CD14-positive monocyte (primary cell): ENCODE measurements at regions not wholly inside any gene's neighbourhood (a gene's known extent, or its start where the extent isn't known, plus 50 kb on each side); places are given as distances from the start of the nearest gene placed in this dataset.

Experiments
- DNase-seq, 3 donors: peaks; one replicate each; pipeline ENCODE4 v3.0.0-alpha.2; 2011 to 2022
- H2AFZ ChIP-seq: 2 replicates; pipeline ENCODE4 v1.6.0; 2012; ENCODE audit warnings: mild to moderate bottlenecking, low read depth, low read length, inconsistent platforms; ENCODE audit not compliant: insufficient read depth, poor library complexity, severe bottlenecking
- H3K27ac ChIP-seq, 2 donors: 1 replicate in 1 of 2; 2 replicates in 1 of 2; pipeline ENCODE4 v1.5.1; 2012 to 2013; ENCODE audit warnings: low read length in 2 of 2, control low read depth in 1 of 2, inconsistent platforms in 1 of 2, low read depth in 1 of 2, mild to moderate bottlenecking in 1 of 2
- H3K27me3 ChIP-seq, 2 donors: one replicate each; pipeline versions ENCODE4 v1.6.0 to v1.6.1; 2011 to 2013; ENCODE audit warnings: low read length in 2 of 2; ENCODE audit not compliant: control insufficient read depth in 2 of 2, insufficient read depth in 2 of 2
- H3K36me3 ChIP-seq, 2 donors: replicated peaks in 1 of 2; 1 replicate in 1 of 2; 2 replicates in 1 of 2; pipeline versions ENCODE4 v1.5.1 to v1.6.1; 2012 to 2013; ENCODE audit warnings: low read length in 2 of 2, control low read depth in 1 of 2, inconsistent platforms in 1 of 2, mild to moderate bottlenecking in 1 of 2; ENCODE audit not compliant: insufficient read depth in 2 of 2, control insufficient read depth in 1 of 2
- H3K4me1 ChIP-seq, 2 donors: 1 replicate in 1 of 2; 2 replicates in 1 of 2; pipeline versions ENCODE4 v1.5.1 to v1.6.1; 2012 to 2013; ENCODE audit warnings: low read length in 2 of 2, control low read depth in 1 of 2, inconsistent platforms in 1 of 2, mild to moderate bottlenecking in 1 of 2, moderate library complexity in 1 of 2; ENCODE audit not compliant: insufficient read depth in 2 of 2, control insufficient read depth in 1 of 2
- H3K4me2 ChIP-seq: replicated peaks from 2 replicates; pipeline ENCODE3; 2012; ENCODE audit warnings: low read length, moderate library complexity, mild to moderate bottlenecking; ENCODE audit not compliant: poor library complexity, severe bottlenecking; ENCODE audit errors: extremely low read depth
- H3K4me3 ChIP-seq, 3 experiments: fragments of 200-600 bp in 1 of 3; sonication (generic) in 1 of 3; replicated peaks in 1 of 3; 1 replicate in 2 of 3; 2 replicates in 1 of 3; pipeline ENCODE4 v1.5.1; 2011 to 2013; ENCODE audit warnings: low read length in 3 of 3, mild to moderate bottlenecking in 3 of 3, control low read depth in 2 of 3, low read depth in 2 of 3, inconsistent platforms in 1 of 3, moderate library complexity in 1 of 3
- H3K79me2 ChIP-seq: 2 replicates; pipeline ENCODE4 v1.6.0; 2012; ENCODE audit warnings: mild to moderate bottlenecking, control low read depth, inconsistent platforms, low read length, moderate library complexity; ENCODE audit not compliant: insufficient read depth
- H3K9ac ChIP-seq: 2 replicates; pipeline ENCODE4 v1.6.0; 2017; ENCODE audit warnings: low read length, mild to moderate bottlenecking; ENCODE audit not compliant: insufficient read depth, poor library complexity, severe bottlenecking
- H3K9me3 ChIP-seq, 2 donors: replicated peaks in 1 of 2; 1 replicate in 1 of 2; 2 replicates in 1 of 2; pipeline versions ENCODE4 v1.5.1 to v1.6.1; 2012 to 2013; ENCODE audit warnings: low read length in 2 of 2, control low read depth in 1 of 2; ENCODE audit not compliant: control insufficient read depth in 1 of 2, insufficient read depth in 1 of 2
- H4K20me1 ChIP-seq: 2 replicates; pipeline ENCODE4 v1.6.0; 2012; ENCODE audit warnings: mild to moderate bottlenecking, low read length, control low read depth, moderate library complexity; ENCODE audit not compliant: insufficient read depth
- H3K27ac Mint-ChIP-seq, 7 donors: one replicate each; pipeline ENCODE4 v1.8.0; 2020; ENCODE audit warnings: mild to moderate bottlenecking in 7 of 7, mixed read lengths in 7 of 7, moderate library complexity in 6 of 7, inconsistent platforms in 2 of 7
- H3K27me3 Mint-ChIP-seq, 3 donors: one replicate each; pipeline ENCODE4 v1.8.0; 2021 to 2022; ENCODE audit warnings: low read depth in 3 of 3, mild to moderate bottlenecking in 3 of 3, mixed read lengths in 3 of 3, moderate library complexity in 3 of 3, inconsistent platforms in 1 of 3
- H3K36me3 Mint-ChIP-seq, 2 donors: one replicate each; pipeline ENCODE4 v1.8.0; 2020; ENCODE audit warnings: mixed read lengths in 2 of 2, inconsistent platforms in 1 of 2, mild to moderate bottlenecking in 1 of 2
- H3K4me1 Mint-ChIP-seq: one replicate; pipeline ENCODE4 v1.8.0; 2020; ENCODE audit warnings: mild to moderate bottlenecking, mixed read lengths
- H3K4me3 Mint-ChIP-seq, 2 donors: one replicate each; pipeline ENCODE4 v1.8.0; 2020; ENCODE audit warnings: mild to moderate bottlenecking in 2 of 2, mixed read lengths in 2 of 2, moderate library complexity in 1 of 2
- H3K9me3 Mint-ChIP-seq, 7 donors: one replicate each; pipeline ENCODE4 v1.8.0; 2020 to 2022; ENCODE audit warnings: mixed read lengths in 7 of 7, mild to moderate bottlenecking in 6 of 7, moderate library complexity in 6 of 7, inconsistent platforms in 2 of 7
- WGBS: methylation state at CpG from one replicate; pipeline ENCODE4 v1.1.5; 2013; ENCODE audit warnings: missing lambda C conversion rate; ENCODE audit not compliant: insufficient coverage; 5-methylcytosine and 5-hydroxymethylcytosine counted together
- intact Hi-C, 2 donors: fragments of 100-400 bp; cut with micrococcal nuclease; formaldehyde crosslinking; loops; one replicate each; pipeline versions ENCODE4 v1.15.0 to v1.15.1; 2023
- TF ChIP-seq, protein P1 (sequence below): fragments of 200-600 bp; IDR thresholded peaks from one replicate; pipeline ENCODE4 v1.8.0; 2022; ENCODE audit warnings: antibody characterized with exemption, mild to moderate bottlenecking

- TF ChIP-seq, protein P1, sequence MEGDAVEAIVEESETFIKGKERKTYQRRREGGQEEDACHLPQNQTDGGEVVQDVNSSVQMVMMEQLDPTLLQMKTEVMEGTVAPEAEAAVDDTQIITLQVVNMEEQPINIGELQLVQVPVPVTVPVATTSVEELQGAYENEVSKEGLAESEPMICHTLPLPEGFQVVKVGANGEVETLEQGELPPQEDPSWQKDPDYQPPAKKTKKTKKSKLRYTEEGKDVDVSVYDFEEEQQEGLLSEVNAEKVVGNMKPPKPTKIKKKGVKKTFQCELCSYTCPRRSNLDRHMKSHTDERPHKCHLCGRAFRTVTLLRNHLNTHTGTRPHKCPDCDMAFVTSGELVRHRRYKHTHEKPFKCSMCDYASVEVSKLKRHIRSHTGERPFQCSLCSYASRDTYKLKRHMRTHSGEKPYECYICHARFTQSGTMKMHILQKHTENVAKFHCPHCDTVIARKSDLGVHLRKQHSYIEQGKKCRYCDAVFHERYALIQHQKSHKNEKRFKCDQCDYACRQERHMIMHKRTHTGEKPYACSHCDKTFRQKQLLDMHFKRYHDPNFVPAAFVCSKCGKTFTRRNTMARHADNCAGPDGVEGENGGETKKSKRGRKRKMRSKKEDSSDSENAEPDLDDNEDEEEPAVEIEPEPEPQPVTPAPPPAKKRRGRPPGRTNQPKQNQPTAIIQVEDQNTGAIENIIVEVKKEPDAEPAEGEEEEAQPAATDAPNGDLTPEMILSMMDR, result no peak
- Mint-ChIP-seq H3K36me3 (no peaks in the 10 kb centered on the region), H3K9me3 (peaks cover 0 to 8% (median 4%) of the 10 kb centered on the region in 7 donors), H3K4me3 (no peak overlapping the region), H3K4me1 (no peaks in the 10 kb centered on the region), H3K27me3 (peaks cover 0 to 2% (median 0%) of the 10 kb centered on the region in 3 donors), H3K27ac (no peak overlapping the region)
- no peaks in the 10 kb centered on the region for H3K27me3 ChIP-seq
- no peaks in the 10 kb centered on the region for H3K4me1 ChIP-seq
- no peak overlapping the region for H3K4me3 ChIP-seq
- H3K27ac ChIP-seq, result no peak overlapping the region
- no peak overlapping the region for H2AFZ ChIP-seq
- H3K9ac ChIP-seq, result no peak overlapping the region
- no peaks in the 10 kb centered on the region for H3K36me3 ChIP-seq
- no peaks in the 10 kb centered on the region for H3K79me2 ChIP-seq
- intact Hi-C loops, result no loop called here
- H3K9me3 ChIP-seq, result no peaks in the 10 kb centered on the region
- H4K20me1 ChIP-seq, result no peaks in the 10 kb centered on the region
- H3K4me2 ChIP-seq, result no peak overlapping the region
- DNase-seq, result no peak
Observed at GRCh38 chr16:64312292-64312691, 809.6 kb downstream of the CDH11 start.

DNA sequence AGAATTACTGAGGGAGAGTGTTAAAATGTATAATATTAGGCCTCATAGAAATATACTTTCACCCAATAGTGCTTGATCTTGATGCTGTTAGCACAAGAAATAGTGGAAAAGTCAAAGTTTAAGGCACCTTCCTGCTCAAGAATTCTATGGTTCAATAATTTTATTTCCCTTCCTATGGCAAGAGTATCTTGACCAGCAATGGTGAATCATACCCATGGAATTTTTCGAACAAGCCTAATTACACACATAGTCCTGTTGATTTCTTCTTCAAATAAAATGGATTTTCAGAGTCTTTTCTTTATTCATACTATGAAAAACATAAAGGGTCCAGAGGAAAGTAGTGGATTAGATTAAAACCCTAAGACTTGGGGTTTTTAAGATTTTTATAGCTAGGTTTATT, 810.6 kb downstream of the CDH11 start:
- no peak overlapping the region for H2AFZ ChIP-seq
- peaks cover 2 to 13% (median 4%) of the 10 kb centered on the region in 7 donors for H3K9me3 Mint-ChIP-seq
- TF ChIP-seq, protein P1, result no peak
- no peak overlapping the region for H3K4me2 ChIP-seq
- no peaks in the 10 kb centered on the region for H4K20me1 ChIP-seq
- no peaks in the 10 kb centered on the region for H3K36me3 Mint-ChIP-seq
- no peak overlapping the region for H3K4me3 ChIP-seq
- no peak overlapping the region for H3K27ac ChIP-seq
- no peaks in the 10 kb centered on the region for H3K4me1 ChIP-seq
- no peaks in the 10 kb centered on the region for H3K79me2 ChIP-seq
- H3K4me1 Mint-ChIP-seq, result no peaks in the 10 kb centered on the region
- no peaks in the 10 kb centered on the region for H3K36me3 ChIP-seq
- H3K27me3 ChIP-seq, result no peaks in the 10 kb centered on the region
- H3K27ac Mint-ChIP-seq, result no peak overlapping the region
- no peak overlapping the region for H3K9ac ChIP-seq
- WGBS, result no CpG with 5 or more reads among the region's 1 CpG
- no peak overlapping the region for H3K4me3 Mint-ChIP-seq
- intact Hi-C loops, result no loop called here
- H3K9me3 ChIP-seq, result no peaks in the 10 kb centered on the region
- no peak for DNase-seq
- H3K27me3 Mint-ChIP-seq, result peaks cover 0 to 2% (median 0%) of the 10 kb centered on the region in 3 donors
